ENCODE measurements at regions not wholly inside any gene's neighbourhood (a gene's known extent, or its start where the extent isn't known, plus 50 kb on each side); places are given as distances from the start of the nearest gene placed in this dataset.

- no peak overlapping the region for H3K27ac Mint-ChIP-seq (ENCODE audit: unreplicated experiment)
- no peaks in the 10 kb centered on the region for H3K9me3 Mint-ChIP-seq
- peaks cover 42% of the 10 kb centered on the region for H3K27me3 Mint-ChIP-seq (ENCODE audit: low read depth)
- no peak for DNase-seq (ENCODE audit: low read depth, low spot score)
- no peak overlapping the region for H3K4me3 Mint-ChIP-seq
- H3K36me3 Mint-ChIP-seq (ENCODE audit: low read depth), result no peaks in the 10 kb centered on the region
- TF ChIP-seq CTCF (conservative IDR thresholded peaks at IDR 0.05), result no peak
- H3K4me1 Mint-ChIP-seq, result no peaks in the 10 kb centered on the region
Observed at GRCh38 chr16:6722786-6723185, 609.9 kb upstream of the RBFOX1 start.

- Mint-ChIP-seq H3K27ac (ENCODE audit: unreplicated experiment) (no peak overlapping the region), H3K9me3 (peaks cover 10% of the 10 kb centered on the region)
Observed at GRCh38 chr16:6714510-6714909, 618.1 kb upstream of the RBFOX1 start.

GRCh38 chr16:6709736-6710135, 622.9 kb upstream of the RBFOX1 start:
- Mint-ChIP-seq H3K4me3 (no peak overlapping the region), H3K27ac (ENCODE audit: unreplicated experiment) (no peak overlapping the region), H3K36me3 (ENCODE audit: low read depth) (no peaks in the 10 kb centered on the region), H3K27me3 (ENCODE audit: low read depth) (peaks cover 41% of the 10 kb centered on the region), H3K9me3 (peaks cover 10% of the 10 kb centered on the region), H3K4me1 (no peaks in the 10 kb centered on the region)
- no peak for DNase-seq (ENCODE audit: low read depth, low spot score)
- no peak for TF ChIP-seq CTCF (conservative IDR thresholded peaks at IDR 0.05)

More at GRCh38 chr16:6714510-6714909, 618.1 kb upstream of the RBFOX1 start:
- TF ChIP-seq CTCF (conservative IDR thresholded peaks at IDR 0.05), result no peak
- DNase-seq (ENCODE audit: low read depth, low spot score), result no peak
- Mint-ChIP-seq H3K27me3 (ENCODE audit: low read depth) (peaks cover 36% of the 10 kb centered on the region), H3K36me3 (ENCODE audit: low read depth) (no peaks in the 10 kb centered on the region), H3K4me3 (no peak overlapping the region), H3K4me1 (no peaks in the 10 kb centered on the region)

GRCh38 chr16:6708576-6709215, 623.9 kb upstream of the RBFOX1 start:
- Mint-ChIP-seq H3K4me3 (no peak overlapping the region), H3K36me3 (ENCODE audit: low read depth) (no peaks in the 10 kb centered on the region), H3K27ac (ENCODE audit: unreplicated experiment) (no peak overlapping the region), H3K27me3 (ENCODE audit: low read depth) (peaks cover 44% of the 10 kb centered on the region), H3K4me1 (no peaks in the 10 kb centered on the region), H3K9me3 (peaks cover 10% of the 10 kb centered on the region)
- DNase-seq (ENCODE audit: low read depth, low spot score), result no peak
- no peak for TF ChIP-seq CTCF (conservative IDR thresholded peaks at IDR 0.05)

- DNase-seq (ENCODE audit: low read depth, low spot score), result no peak
- Mint-ChIP-seq H3K4me1 (no peaks in the 10 kb centered on the region), H3K27me3 (ENCODE audit: low read depth) (peaks cover 41% of the 10 kb centered on the region), H3K4me3 (no peak overlapping the region), H3K9me3 (no peaks in the 10 kb centered on the region), H3K27ac (ENCODE audit: unreplicated experiment) (peak overlapping the region; percentile 15), H3K36me3 (ENCODE audit: low read depth) (no peaks in the 10 kb centered on the region)
- no peak for TF ChIP-seq CTCF (conservative IDR thresholded peaks at IDR 0.05)
Observed at GRCh38 chr16:6704306-6704930, 628.2 kb upstream of the RBFOX1 start.
